ENCODE measurements at regions not wholly inside any gene's neighbourhood (a gene's known extent, or its start where the extent isn't known, plus 50 kb on each side); places are given as distances from the start of the nearest gene placed in this dataset.

- no peak for DNase-seq (ENCODE audit: low read depth, low spot score)
These were observed 88.1 kb upstream of the NRP1 start for GRCh38 chr10:33422471-33423153.

DNA sequence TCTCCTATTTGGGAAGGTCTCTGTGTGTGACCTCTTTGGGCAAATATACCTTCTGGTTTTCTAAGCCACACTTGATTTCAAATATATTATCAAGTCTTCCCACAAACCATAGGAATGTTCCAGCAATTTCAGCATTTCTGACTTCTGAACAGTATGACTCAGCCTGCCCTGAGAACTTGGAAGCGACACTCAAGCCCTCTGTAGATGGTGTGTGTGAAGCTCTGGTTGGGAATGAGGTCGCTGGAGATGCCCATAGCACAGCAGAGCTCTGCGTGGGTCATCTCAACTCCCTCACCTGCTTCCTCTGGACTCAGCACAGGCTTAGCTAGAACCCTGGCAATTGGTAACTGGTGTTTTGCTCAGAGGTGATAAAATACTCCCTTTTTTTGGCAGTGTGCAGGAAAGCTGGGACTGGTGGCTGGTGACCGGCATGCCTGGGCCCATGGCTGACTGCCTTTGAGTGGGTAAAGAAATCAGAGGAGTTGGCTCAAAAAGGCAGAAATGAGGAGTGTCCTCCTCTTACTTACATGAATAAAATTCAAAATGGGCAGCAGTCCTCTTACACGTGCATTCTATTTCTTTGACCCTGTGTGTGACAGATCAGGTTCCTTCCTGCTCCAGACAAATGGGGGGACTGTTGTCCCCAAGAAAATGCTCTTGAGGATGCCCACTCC is 87.5 kb upstream of the NRP1 start:
- DNase-seq (ENCODE audit: low read depth, low spot score): peak; percentile 94

- no peak for DNase-seq (ENCODE audit: low read depth, low spot score)
These were observed 84.8 kb upstream of the NRP1 start for GRCh38 chr10:33419311-33419710.

DNA sequence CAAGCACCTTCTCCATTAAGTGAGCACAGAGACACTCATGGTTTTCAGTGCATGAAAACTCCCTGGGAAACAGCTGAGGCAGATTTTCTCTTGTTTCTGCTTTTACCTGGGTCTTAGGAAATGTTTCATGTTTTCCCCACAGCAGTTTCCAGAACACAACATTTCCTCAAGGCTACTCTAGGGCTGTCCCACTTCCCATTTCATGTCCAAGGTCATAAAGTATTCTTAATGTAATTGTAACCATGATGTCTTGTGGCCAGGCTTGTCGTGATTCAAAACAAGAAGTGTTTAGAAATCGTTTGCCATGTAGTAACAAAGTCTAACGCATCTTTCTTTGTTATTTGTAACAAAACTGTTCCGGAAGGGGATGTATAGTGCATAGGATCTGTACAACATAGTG is 83.8 kb upstream of the NRP1 start:
- DNase-seq (ENCODE audit: low read depth, low spot score): no peak

- DNase-seq (ENCODE audit: low read depth, low spot score): no peak
These were observed 82.2 kb upstream of the NRP1 start for GRCh38 chr10:33416691-33417090.

DNA sequence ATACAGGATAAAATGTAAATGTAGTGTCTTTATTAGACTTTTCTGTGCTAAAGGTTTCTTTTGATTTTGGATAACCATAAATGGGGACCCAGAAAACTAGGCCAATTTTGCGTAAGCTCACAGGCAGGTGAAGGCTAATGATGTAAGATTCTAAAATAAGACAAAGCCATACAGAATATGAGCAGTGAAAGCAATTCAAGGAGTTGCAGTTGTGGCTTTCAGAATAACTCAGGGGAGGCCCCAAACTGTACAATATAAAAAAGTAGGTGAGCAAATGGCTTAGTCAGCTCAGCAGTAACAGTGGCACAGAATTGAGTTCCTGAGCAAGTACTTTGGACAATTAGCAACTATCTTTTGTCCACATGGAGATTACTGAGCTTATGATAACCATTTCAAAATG is 81.7 kb upstream of the NRP1 start:
- no peak for DNase-seq (ENCODE audit: low read depth, low spot score)

DNA sequence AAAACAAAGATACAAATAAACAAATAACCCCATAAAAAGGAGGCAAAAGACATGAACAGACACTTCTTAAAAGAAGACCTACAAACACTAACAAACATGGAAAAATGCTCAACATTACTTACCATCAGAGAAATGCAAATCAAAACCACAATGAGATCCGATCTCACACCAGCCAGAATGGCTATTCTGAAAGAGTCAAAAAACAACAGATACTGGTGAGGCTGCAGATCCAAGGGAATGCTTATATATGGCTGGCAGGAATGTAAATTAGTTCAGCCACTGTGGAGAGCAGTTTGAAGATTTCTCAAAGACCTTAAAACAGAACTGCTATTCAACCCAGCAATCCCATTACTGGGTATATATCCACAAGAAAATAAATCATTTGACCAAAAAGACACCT is 80.4 kb upstream of the NRP1 start:
- peak; percentile 52 for DNase-seq (ENCODE audit: low read depth, low spot score)

GRCh38 chr10:33412653-33413361 is 78.3 kb upstream of the NRP1 start:
- DNase-seq (ENCODE audit: low read depth, low spot score): peak; percentile 81

GRCh38 chr10:33412241-33412640 is 77.8 kb upstream of the NRP1 start:
- DNase-seq (ENCODE audit: low read depth, low spot score): no peak

DNA sequence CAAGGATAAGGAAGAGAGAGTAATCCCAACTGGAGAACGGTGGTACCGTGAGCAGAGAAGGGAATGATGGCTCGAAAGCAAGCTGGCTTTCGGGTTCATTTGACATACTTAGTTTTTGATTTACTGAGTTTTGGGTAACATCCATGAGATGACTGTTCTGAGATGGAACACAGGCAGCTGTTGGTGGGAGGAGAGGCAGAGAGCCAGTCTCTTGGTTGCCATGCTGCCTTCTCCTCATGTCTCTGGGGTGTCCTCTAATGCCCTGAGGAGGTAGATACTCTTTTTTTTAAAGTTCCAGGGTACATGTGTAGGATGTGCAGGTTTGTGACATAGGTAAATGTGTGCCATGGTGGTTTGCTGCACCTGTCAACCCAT is 76.4 kb upstream of the NRP1 start:
- DNase-seq (ENCODE audit: low read depth, low spot score): no peak

GRCh38 chr10:33410096-33410859 is 75.8 kb upstream of the NRP1 start:
- no peak for DNase-seq (ENCODE audit: low read depth, low spot score)

- no peak for DNase-seq (ENCODE audit: low read depth, low spot score)
These were observed 72.1 kb upstream of the NRP1 start for GRCh38 chr10:33406596-33406995.

DNA sequence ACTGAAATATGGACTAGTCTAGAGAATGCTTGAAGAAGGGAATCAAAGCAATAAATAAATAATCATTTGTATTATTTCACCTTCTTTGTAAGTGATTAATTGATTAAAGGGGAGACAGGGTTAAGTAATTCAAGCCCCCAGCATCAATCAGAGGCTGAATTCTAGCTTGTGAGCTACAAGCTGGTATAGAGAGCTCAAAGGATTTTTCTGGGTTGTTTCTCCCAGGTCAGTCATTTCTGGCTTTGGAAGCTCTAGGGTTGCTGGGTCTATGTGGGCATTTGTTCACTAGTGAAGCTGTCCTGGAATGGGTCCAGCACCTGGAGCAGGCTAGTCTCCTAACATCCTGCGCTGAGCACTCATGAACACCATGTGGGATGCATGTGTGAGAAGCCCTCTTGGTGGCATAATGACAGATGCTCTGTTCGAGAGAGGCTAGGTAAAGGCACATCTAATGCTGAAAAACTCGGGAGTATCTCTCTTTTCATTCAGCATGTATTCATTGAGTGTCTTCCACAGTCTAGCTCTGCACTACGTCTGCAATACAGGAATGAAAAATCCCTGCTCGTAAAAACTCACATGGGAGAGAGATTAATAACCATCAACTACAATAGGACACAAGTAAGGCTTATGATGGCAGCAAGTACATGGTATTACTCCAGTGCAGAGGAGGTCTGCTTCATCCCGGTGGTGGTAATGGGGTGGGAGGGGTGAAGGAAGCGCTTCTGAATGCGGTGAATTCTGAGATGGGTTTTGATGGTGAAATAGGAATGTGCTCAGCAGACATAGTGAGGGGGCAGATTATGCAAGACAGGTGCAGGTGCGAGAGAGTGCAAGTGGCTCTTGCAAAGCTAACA is 68.0 kb upstream of the NRP1 start:
- no peak for DNase-seq (ENCODE audit: low read depth, low spot score)

DNA sequence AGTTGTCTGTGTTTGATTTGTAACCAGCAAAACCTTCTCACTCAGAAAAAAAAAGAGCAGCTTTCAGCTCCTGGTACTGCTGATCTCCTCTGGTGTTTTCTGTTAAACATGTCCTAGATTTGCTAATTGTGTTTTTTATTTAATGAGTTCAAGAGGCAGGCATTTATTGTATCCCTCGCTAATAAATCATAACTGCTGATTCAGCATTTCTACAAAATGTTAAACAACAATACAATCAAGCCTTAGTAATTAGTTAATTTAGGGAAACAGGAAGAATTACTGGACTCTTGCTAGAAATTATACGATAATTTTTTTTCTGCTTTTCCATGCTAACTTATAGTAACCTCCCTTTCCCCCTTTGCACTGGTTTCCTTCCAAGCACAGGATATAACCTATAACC is 66.8 kb upstream of the NRP1 start:
- DNase-seq (ENCODE audit: low read depth, low spot score): no peak

DNA sequence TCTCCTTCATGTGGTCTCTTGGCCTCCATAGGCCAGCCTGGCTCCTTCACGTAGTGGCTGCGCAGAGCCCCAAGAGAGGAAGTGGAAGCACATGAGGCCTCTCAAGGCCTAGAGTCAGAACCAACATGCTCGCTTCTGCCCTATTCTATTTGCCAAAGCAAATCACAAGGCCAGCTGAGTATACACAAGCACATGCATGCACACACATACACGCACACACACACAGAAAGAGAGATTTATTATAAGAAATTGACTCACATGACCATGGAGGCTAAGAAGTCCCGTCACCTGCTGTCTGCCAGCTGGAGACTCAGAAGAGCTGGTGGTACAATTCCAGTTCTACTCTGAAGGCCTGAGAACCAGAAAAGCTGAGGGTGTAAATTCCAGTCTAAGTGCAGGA is 64.3 kb upstream of the NRP1 start:
- DNase-seq (ENCODE audit: low read depth, low spot score): no peak

DNA sequence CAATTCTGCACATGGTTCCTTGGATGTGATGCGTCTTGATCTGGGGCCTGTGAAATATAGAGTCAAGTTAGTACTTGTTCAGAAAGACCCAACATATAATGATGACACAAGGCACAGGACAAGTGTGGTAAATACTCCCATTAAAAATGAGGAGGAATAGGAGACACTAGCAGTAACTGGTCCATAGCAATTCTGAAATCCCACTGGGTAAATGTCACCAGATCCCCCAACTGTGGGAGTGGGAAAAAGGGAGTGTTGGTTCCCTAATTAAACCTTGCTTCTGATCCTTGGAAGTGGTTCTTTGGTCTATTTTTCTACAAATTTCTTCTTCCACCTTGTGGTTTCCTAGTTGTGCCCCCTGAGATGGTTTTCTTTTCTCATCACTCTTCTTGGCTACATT is 62.5 kb upstream of the NRP1 start:
- no peak for DNase-seq (ENCODE audit: low read depth, low spot score)

GRCh38 chr10:33396279-33396678 is 61.8 kb upstream of the NRP1 start:
- no peak for DNase-seq (ENCODE audit: low read depth, low spot score)

GRCh38 chr10:33395201-33395600 is 60.7 kb upstream of the NRP1 start:
- no peak for DNase-seq (ENCODE audit: low read depth, low spot score)

- DNase-seq (ENCODE audit: low read depth, low spot score): no peak
These were observed 58.2 kb upstream of the NRP1 start for GRCh38 chr10:33392706-33393105.

DNA sequence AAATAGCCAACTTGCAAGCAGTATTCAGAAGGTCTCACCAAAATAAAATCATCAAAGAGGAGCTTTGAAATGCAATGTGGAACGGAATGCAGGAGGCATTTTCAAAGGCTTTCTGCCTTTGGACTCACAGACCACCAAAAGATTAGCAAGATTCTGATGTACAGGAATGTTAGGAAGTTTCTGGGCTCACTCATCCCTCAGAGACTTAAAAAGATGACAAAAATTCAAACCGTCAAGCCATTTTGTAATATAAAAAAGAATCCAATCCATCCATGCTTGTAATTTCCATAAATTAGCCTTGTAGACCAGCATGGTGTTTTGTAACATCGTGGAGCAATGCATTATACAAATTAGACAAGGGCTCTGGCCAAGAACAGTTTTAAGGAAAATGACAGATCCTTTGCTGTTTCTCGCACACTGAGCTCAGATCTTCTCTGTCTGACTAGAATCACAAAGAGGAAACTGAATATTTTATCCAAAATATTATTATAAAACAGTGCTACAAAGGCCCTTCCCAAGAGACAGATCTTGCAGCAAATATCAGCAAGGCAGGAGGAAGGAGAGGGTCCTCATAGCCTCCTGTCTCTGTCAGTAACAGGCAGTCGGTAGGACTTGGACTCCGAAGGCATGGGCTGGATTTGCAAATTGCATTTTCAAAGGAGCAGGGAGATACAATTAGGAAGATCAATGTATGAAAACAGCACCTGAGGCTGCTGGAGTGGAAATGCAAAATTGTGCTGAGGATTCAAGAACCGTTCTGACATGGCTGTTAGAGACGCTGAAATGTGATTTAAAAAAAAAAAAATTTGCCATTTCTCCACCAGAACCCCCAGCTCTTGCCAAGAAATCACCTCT is 57.4 kb upstream of the NRP1 start:
- peak; percentile 41 for DNase-seq (ENCODE audit: low read depth, low spot score)

Data from astrocyte of the hippocampus (primary cell).